ENCODE measurements at regions not wholly inside any gene's neighbourhood (a gene's known extent, or its start where the extent isn't known, plus 50 kb on each side); places are given as distances from the start of the nearest gene placed in this dataset.
A peak's percentile ranks its signal among the peaks of the same experiment; 100 is the strongest.

- no peak for TF ChIP-seq ZBTB33 (IDR thresholded peaks at IDR 0.05; ENCODE audit: borderline replicate concordance, low read depth)
- TF ChIP-seq TCF12 (IDR thresholded peaks at IDR 0.05), result peak; percentile 90
- TF ChIP-seq GATA2 (CRISPR knock-in tag; IDR thresholded peaks at IDR 0.05), result peak; percentile 61
- TF ChIP-seq RXRA (IDR thresholded peaks at IDR 0.05; ENCODE audit: borderline replicate concordance, low read depth), result no peak
- no peak for TF ChIP-seq YY1 (IDR thresholded peaks at IDR 0.05; ENCODE audit: low read depth)
- no peak for TF ChIP-seq REST (IDR thresholded peaks at IDR 0.05; ENCODE audit: low read depth, low read length)
These were observed 107.2 kb upstream of the SPRED2 start (continued) for GRCh38 chr2:65539633-65540032.

- H3K27me3 ChIP-seq (ENCODE audit: insufficient read depth), result no peaks in the 10 kb centered on the region
- no peaks in the 10 kb centered on the region for H3F3A ChIP-seq (replicated peaks; ENCODE audit: insufficient read depth)
- no peak overlapping the region for H3K4me3 ChIP-seq (ENCODE audit: low read depth in 2 of 2, low read length in 1 of 2)
- no peaks in the 10 kb centered on the region for H4K20me1 ChIP-seq (ENCODE audit: insufficient read depth)
- ChIA-PET POLR2A (no interaction called here), CTCF (no interaction called here)
- no peak for DNase-seq
- H3K4me2 ChIP-seq, result no peak overlapping the region
- no peak overlapping the region for H3K9ac ChIP-seq
- H3K9me2 ChIP-seq, result no peaks in the 10 kb centered on the region
- no peaks in the 10 kb centered on the region for H3K79me2 ChIP-seq (ENCODE audit: insufficient read depth)
- 92% methylated on average over 7 of the region's 7 CpGs for WGBS (ENCODE audit: low lambda C conversion rate)
- H3K4me1 ChIP-seq (ENCODE audit: control insufficient read depth in 1 of 2, insufficient read depth in 2 of 2, low read depth in 1 of 2, low read length in 1 of 2), result peaks cover 3 to 18% of the 10 kb centered on the region in 2 experiments; a peak in 2 of 4 replicates
- no peaks in the 10 kb centered on the region for H3K9me3 ChIP-seq
- no peak overlapping the region for H3K27ac ChIP-seq (ENCODE audit: low read depth in 2 of 2, low read length in 1 of 2)
- TF ChIP-seq ELF1 (IDR thresholded peaks at IDR 0.05) (no peak), YY1 (IDR thresholded peaks at IDR 0.05; ENCODE audit: low read depth) (no peak), NFIC (IDR thresholded peaks at IDR 0.05; ENCODE audit: borderline replicate concordance) (no peak), IRF3 (IDR thresholded peaks at IDR 0.05; ENCODE audit: low read depth, low read length) (no peak), JUND (IDR thresholded peaks at IDR 0.05) (no peak), SMC3 (IDR thresholded peaks at IDR 0.05; ENCODE audit: low read depth, low read length) (no peak), MEF2A (IDR thresholded peaks at IDR 0.05; ENCODE audit: borderline replicate concordance, low read depth) (no peak), NRF1 (IDR thresholded peaks at IDR 0.05; ENCODE audit: low read depth, low read length) (no peak), EZH2phosphoT487 (IDR thresholded peaks at IDR 0.05; ENCODE audit: borderline replicate concordance, low read depth) (no peak), SIN3A (IDR thresholded peaks at IDR 0.05; ENCODE audit: borderline replicate concordance, low read depth, low read length) (no peak), MXI1 (IDR thresholded peaks at IDR 0.05; ENCODE audit: low read depth, low read length) (no peak), GATA2 (CRISPR knock-in tag; IDR thresholded peaks at IDR 0.05) (no peak), FOXJ3 (CRISPR knock-in tag; IDR thresholded peaks at IDR 0.05) (no peak), PBX3 (IDR thresholded peaks at IDR 0.05) (no peak), TEAD4 (IDR thresholded peaks at IDR 0.05; ENCODE audit: borderline replicate concordance, insufficient read depth) (no peak), RAD21 (IDR thresholded peaks at IDR 0.05; ENCODE audit: low read length) (no peak), RFX5 (IDR thresholded peaks at IDR 0.05; ENCODE audit: low read length) (no peak), USF1 (IDR thresholded peaks at IDR 0.05; ENCODE audit: borderline replicate concordance, low read depth) (no peak), USF2 (IDR thresholded peaks at IDR 0.05; ENCODE audit: borderline replicate concordance, low read depth, low read length) (no peak)
- no peaks in the 10 kb centered on the region for H3K36me3 ChIP-seq (replicated peaks in 1 of 2; ENCODE audit: control insufficient read depth in 1 of 2, insufficient read depth in 2 of 2, low read length in 1 of 2)
- no peak overlapping the region for H2AFZ ChIP-seq (ENCODE audit: low read depth)
These were observed 105.4 kb upstream of the SPRED2 start for GRCh38 chr2:65537651-65538385.
